Inflammatory macrophage treated with lipopolysaccharide for 4 hours (primary cell): ENCODE measurements at regions not wholly inside any gene's neighbourhood (a gene's known extent, or its start where the extent isn't known, plus 50 kb on each side); places are given as distances from the start of the nearest gene placed in this dataset.
A peak's percentile ranks its signal among the peaks of the same experiment; 100 is the strongest.

Experiments used
- DNase-seq: peaks from one replicate; pipeline ENCODE4 v3.0.0-alpha.2; 2020

DNA sequence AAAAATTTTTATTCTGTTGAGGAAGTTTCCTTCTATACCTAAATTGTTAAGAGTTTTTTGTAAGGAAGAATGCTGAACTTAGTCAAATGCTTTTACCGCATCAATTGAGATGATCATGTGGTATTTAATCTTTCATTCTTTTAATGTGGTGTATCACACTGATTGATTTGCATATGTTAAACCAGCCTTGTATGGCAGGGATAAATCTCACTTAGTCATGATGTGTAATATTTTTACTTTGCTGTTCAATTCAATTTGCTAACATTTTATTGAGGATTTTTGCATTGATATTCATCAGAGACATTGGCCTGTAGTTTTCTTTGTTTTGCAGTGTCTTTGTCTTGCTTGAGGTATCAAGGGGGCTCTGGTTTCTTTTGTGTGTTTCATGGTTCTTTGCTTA lies 125.3 kb upstream of the MEF2C start:
- DNase-seq = no peak

DNA sequence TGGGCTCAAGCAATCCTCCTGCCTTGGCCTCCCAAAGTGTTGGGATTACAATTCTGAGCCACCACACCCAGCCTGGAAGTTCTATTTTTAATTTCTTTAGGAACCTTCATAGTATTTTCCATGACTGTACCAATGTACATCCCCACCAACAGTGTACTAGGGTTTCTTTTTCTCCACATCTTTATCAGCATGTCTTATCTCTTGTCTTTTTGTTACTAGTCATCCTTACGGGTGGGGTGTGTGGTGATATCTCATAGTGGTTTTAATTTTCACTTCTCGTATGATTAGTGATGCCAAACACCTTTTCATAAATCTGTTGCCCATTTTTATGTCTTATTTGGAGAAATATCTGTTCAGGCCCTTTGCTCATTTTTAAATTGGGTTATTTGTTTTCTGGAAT lies 123.0 kb upstream of the MEF2C start:
- no peak for DNase-seq

DNA sequence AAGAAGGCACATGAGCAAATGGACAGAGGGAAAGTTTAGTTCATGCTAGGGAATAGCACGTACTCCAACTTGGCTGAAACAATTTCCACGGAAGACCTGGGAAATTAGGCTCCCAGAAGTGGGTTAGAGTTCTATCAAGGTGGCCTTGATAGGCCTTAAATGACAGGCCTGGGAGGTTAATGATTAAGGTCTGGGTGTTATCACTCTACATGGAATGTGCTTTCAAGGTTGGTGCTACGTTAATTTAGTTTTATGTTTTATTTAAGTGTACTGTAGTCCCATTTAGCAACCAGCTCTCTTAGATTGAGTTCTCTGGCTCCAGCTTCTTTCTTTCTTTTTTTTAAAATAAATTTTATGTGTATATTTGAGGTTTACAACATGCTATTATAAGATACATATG lies 121.4 kb upstream of the MEF2C start:
- no peak for DNase-seq

DNA sequence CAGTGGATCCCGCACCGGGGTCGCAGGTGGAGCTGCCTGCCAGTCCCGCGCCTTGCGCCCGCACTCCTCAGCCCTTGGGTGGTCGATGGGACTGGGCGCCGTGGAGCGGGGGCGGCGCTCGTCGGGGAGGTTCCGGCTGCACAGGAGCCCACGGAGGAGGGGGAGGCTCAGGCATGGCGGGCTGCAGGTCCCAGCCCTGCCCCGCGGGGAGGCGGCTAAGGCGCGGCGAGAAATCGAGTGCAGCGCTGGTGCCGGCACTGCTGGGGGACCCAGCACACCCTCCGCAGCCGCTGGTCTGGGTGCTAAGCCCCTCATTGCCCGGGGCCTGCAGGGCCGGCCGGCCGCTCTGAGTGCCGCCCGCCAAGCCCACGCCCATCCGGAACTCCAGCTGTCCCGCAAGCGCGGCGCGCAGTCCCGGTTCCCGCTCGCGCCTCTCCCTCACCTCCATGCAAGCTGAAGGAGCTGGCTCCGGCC lies 120.6 kb upstream of the MEF2C start:
- DNase-seq = no peak

DNA sequence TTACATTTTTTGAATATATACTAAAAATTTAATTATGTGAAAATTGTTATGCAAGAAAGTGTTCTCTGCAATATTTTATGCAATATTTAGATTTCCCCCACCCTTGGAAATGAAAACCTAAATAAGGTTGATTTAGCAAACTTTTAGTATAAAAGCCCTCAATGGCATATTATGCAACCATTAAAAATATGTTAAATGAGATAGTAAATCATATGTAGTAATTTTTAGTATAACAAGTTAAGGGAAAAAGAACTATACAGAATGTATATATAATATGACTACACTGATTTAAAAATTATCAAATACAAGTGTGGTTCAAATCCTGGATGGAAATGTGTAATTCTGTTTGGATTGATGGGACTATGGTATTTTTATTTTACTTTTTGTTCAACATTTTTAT lies 116.9 kb upstream of the MEF2C start:
- DNase-seq = no peak

DNA sequence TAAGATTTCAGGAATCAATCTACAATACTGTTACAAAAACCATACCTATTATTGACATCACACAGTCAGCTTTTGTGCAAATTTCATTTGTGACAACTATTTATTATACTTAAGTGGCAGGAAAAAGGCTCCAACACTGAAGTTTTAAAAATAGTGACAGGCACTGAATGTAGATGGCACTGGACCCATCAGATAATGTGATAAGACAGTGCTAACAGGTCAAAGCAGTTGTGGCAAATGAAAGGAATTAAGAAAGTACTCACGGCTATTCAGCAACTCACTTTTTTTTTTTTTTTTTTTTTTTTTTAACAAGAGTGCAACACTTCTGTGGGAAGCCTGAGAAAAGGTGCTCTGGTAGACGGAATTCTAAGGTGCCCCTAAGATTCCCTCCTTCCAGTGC lies 115.0 kb upstream of the MEF2C start:
- DNase-seq = no peak

DNA sequence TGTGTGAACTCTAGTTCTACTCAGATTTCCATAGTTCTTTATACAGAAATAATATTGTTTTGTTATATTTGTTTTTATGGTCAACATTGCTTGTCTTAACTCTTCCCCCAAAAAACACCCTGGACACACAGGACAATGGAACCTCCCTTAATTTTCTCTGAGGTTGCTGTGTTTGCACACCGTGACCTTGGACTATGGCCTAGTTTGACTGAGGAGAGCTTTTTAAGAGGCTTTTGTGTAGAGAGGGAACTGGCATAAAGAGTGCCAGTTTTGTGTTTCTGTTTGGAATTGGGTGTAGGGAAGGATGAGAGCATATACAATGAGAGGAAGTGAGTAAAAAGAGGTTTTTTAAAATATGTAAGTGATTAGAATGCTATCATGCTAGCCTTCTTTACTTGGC lies 101.1 kb upstream of the MEF2C start:
- no peak for DNase-seq

DNA sequence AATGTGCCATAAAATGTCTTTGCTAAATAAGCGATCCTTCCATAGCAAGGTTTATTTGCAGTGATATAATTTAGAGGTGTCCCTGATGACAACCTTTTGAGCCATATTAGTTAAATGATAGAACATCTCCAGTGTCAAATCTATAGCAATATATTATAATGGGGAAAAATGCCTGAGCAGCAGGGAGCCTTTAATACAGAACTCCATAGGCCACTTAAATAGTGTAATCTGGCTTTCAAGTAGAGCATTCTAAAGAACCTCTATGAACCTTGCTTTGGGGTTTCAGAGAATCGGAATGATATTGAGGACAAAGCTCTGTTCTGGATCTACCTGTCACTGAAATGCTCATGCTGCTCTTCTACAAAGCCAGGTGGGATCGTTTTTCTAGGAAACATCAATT lies 96.7 kb upstream of the MEF2C start:
- DNase-seq = no peak

DNA sequence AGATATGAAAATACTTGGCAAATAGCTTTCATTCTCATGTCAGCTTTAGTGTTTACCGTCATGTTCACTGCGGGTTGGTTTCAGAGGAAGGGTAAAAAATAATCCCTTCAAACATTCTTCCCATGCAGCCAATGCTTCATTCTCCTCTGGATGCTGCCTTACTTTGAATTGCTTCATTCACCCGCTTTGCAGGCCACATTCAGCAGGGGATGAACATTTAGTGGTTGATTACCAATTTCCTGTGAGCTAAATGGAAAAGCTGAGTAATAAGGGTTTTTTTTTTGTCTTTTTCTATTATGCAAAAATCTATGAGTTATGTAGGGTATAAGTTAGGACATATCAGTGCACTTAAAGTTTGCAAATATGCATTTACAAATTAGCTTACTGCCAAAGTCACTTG lies 96.3 kb upstream of the MEF2C start:
- peak; percentile 76 for DNase-seq

DNA sequence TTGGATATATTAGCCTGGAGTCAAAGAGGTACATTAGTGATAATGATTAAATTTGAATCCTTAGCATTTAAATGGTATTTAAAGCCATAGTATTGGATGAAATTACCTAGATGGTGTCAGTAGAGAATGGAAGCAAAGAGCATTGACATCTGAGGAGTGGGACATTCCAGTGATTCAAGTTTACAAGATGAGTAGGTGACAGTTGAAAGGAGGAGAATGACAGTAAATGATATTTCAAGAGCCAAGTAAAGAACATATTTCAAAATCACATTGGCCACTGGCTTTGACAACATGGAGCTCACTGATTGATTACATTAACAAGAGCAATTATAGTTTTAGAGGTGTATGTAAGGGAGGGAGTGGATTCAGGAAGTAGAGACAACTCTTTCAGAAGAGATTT lies 93.9 kb upstream of the MEF2C start:
- no peak for DNase-seq

DNA sequence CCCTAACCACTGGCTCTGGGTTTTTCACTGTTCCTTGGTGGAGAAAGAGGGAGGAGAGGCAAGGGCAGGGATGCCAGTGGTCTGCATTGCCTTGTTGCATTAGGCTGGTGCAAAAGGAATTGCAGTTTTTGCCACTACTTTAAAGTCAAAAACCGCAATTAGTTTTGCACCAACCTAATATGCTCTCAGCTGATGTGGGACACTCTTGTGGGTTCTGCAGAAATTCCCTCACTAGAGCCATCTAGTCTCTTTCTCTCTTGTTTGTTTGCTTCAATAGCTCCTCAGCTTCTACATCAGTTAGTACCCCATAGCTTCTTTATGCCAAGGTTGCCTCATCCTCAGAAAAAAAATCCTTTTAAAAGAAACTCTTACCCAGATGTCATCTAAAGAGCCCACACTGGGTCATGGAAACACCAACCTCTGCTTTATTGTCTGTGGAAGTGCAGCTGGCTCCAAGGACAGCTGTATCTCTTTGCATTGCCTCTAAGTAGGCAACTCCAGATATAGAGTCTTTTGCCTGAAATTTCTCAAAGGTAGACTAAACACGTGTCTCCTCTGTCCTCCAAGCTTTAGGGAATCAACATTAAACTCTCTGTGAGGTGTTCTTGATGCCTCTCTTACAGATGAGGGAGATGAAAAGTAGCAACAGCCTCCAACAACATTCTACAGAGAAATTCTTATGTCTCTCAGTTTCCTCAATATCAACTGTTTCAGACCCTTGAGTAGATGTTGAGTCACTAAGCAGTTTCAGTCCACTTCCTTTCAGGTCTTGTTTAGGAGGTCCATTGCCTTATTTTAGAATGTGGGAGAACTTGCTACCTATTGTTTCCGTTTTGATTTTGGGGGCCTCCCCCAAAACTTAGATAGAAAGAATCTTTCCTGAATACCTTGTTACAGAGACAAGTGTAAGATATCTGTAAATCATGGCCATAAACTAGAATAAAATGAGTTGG lies 84.9 kb upstream of the MEF2C start:
- DNase-seq = no peak

DNA sequence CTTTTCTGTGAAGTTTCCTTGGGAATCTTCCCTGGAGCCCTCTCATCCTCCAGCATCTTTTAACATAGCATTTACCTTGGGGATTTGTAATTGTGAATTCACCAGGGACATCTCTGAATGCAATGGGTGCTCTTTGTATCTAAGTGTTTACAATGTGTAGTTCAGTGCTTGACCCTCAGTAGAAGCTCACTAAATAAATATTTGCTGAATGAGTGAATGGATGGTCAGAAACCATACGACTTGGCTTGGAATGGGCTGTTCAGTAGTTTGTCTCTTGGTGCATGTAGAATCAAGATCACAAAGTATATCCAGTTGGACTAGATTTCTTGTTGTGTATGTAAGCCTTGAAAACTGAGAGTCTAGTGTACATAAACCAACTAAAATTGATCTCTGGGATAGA lies 81.8 kb upstream of the MEF2C start:
- no peak for DNase-seq

DNA sequence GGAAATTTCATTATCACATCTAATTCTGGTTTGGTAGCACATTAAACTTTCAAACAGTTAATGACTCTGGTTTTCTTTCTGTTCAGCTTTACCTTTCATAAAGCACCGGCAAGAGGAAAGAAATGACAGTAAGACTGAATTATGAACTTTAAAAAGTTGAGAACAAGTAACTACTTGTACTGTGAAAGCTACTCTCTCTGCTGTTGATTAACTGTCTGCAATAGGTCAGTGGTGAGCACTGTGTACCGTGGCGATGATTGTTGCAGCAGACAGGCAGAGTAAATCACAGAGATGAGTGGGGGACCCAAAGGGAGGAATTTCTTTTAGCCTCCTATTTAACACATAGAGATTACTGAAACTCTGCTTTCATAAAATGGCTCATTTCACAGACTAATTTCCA lies 74.0 kb upstream of the MEF2C start:
- DNase-seq = no peak

DNA sequence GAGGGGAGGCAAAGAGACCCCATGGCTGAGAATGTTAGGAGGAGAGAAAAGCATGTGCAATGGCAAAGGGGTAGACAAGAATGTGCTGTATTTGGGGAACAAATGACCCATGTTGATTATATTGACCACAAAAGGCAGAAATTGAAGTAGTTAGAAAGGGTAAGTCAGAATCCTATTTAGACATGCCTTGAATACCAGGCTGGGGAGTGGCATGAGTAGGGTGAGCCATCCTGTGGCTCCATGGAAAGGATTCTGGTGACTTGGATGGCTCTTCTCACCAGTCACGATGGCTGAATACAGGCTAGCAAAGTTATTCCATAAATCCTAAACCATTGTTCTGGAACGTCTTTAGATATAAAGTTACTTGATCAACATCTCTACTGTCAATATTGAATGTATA lies 73.4 kb upstream of the MEF2C start:
- DNase-seq = no peak

DNA sequence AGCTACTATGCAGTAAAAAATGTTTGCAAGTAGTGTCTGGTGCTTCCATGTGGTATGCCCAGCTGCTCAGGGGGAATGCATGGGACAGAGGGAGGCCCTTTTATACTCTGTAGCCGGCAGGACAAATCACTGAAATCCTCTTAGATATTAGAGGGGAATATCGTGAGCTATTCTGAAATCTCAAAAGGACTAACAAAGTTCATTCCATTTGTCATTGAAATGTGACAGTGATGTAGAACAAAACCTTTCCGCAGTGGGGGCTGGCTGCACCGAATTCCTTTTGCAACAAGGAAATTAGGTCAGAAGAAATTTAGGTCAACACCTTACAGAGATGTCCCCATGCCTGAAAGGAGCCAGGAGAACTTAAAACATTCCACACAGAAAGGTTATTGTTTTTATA lies 72.4 kb upstream of the MEF2C start:
- DNase-seq = no peak

DNA sequence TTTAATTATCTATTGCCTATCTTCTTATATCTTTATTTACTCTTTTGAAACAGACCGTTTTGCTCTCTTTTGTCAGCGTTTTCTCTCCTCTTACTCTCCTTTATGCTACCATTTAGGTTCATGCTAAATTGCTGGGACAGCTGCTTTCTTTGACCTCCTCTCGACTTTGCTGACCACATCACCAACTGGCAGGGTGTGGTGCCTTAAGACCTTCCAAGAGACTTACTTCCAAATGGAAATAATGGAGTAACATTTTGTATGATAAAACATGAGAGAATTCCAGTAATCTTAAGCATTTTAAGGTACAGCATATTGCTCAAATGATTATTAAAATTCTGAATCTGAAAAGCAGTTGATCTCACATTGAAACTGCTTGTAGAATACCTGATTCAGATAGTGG lies 71.5 kb upstream of the MEF2C start:
- no peak for DNase-seq

DNA sequence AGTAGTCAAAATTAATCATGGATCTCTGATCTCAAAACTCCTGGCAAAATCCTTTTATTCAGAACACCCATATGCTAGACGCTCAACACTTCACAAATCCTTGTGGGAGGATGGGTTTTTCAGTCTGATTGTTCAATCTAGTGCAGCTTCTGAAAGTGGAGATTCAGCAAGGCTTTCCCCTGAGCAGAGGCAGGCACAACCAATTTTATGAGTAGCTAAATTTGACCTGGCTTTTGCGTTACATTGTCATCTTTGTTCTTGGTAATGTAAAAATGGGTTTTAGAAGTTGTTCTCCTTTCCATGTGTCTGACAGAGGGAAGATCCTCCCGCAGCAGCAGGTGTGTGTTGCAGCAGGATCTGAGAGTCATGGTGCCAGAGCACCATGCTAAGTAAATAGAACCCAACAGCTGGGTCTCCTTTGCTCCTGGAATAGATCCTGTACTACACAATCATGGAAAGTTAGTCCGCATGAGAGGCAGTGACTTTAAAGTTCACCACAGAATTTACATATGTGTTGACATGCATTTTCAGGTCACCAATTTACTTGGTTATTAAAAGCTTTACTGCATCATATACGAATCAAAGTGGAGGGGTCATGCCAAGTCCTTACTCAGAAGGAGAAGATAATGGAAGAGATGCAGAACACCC lies 70.1 kb upstream of the MEF2C start:
- DNase-seq = no peak

DNA sequence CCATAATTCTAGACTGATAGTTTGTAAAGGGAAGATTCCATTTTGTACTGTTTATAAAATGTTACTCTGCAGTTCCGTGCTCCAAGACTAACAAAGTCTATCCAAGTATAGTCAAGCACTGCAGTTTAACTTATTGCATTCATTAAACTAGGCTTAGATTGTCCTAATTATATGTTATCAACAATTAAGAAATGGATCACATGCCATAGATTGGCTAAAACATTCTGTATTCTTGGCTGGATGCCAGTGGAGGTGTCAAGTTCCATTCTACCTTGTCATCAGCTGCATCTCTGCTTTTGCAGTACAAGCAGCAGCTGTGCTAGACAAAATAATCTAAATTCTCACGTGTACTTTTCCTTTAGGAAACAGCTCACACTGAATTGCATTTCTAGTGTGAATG lies 69.4 kb upstream of the MEF2C start:
- DNase-seq = no peak

DNA sequence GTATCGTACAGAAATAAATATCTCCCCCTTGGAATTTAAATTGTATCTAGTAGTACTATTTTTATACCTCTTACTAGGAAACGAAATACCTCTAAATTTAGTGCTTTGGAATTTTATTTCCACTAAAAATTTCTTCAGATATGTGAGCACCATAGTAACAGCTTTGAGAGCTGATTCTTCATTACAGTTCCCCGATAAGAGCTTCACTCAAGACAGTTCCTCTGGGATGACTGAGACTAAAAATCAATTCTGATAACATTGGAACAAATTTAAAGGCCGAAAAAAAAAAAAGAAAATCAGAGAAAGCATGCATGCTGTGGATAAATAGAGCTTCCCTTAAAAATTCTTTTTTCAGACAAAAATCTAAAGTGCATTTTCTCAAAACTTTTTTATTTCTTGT lies 68.5 kb upstream of the MEF2C start:
- no peak for DNase-seq

DNA sequence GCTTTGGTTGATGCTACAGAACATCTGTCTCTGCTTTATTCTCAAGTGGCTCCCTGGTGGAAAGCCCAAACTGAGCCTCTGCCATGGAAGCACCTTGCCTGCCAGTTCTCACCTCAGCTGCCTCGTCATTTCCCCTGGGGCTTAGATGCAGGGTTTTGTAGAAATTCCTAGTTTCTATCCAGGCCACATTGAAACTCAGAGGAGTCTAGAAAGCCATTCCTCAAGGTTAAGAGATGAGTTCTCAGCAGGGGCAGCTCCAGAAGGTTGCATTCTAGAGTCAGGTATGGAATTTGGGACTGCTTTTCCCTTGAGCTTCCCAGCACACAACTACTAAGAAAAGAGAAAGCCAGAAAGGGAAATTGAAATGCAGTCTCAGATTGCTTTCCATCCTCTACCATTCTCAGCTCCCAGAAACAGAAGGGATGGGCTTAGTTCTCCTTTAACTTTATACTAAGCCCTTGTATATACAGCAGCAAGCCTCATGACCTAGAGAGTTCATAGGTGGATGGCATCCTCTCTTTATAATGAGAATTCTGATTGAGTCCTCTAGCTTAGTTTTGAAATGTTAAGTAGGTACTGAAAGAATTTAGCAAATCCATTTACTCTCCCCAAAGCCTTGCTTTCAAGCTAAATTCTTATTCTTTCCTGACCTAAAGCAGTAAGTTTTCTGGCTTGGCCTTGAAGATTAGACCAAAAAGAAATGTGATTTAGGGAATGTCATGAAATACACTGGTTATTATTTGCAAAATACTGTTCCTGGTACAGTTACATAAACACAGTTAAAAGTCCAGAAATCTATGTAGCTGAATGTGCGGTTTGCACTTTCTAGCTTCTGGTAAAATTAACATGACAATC lies 66.0 kb upstream of the MEF2C start:
- DNase-seq = no peak

DNA sequence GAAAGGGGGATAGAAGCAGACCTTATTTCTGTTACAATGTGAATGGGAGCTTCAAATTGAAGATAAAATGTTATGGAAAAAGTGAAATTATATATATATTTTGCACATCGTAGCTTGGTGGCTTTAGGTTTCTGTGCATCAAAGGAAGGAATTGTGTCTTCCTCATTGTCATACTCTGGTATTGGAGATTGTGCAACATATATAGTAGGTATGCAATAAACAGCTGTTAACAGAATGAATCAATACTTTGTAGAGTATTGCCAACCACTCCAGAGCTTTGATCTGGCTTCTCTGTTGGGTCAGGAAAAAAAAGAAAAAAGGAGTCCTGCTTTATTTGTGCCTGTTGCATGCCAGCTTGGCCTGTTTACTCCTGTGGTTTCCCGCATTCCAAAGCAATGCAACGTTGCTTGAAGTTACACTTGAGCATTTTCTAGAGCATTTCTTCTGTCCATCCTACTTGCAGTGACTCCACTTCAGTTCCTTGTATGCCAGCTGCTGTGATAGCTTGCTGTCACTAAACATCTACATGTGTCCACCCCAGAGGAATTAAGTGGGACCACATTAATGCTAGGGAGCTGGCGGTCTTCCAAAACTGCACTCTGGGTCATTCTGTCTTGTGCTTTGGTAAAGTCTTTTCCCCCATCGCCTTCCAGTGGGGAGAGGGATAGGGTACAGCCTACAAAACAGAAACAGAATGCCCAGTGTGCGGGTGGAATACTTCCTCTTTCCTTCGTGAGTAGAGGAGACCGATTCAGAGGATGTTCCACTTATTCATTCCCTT lies 62.0 kb upstream of the MEF2C start:
- DNase-seq = peak; percentile 60

DNA sequence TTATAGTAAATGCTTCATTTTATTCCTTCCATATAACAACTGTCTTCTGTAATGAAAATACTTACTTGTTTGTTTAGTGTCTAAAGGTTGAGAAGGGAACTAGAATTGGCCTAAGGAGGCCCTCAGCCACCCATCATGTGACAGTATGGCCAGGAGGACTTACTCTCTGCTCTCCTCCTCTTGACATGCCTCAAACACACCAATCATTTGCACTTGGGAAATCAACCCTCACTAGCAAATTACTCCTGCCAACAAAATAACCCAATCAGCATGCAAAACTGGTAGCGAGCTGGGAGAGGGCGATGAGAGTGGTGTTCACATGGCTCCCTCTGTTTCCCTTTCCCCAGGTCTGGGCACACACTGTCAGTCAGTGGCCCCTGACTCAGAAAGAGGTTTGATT lies 58.6 kb upstream of the MEF2C start:
- DNase-seq = no peak

DNA sequence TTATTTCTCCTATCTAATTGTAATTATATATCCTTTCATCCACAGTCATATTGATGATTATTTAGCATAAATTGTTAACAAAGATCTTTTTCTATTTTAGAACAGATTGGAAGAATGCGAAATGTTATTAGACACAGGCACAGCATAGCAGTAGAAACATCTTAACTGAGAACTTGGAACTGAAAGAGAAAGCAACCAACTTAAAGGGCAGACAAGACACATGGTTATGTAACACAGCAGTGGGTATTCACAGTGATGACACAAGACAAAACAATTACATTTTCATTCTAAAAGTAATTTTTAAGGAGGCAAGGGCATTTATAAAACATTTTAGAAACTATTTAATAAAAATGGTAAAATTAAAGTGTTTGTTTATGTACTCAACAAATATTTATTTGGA lies 57.7 kb upstream of the MEF2C start:
- peak; percentile 84 for DNase-seq
